ENCODE measurements at regions not wholly inside any gene's neighbourhood (a gene's known extent, or its start where the extent isn't known, plus 50 kb on each side); places are given as distances from the start of the nearest gene placed in this dataset.

DNA sequence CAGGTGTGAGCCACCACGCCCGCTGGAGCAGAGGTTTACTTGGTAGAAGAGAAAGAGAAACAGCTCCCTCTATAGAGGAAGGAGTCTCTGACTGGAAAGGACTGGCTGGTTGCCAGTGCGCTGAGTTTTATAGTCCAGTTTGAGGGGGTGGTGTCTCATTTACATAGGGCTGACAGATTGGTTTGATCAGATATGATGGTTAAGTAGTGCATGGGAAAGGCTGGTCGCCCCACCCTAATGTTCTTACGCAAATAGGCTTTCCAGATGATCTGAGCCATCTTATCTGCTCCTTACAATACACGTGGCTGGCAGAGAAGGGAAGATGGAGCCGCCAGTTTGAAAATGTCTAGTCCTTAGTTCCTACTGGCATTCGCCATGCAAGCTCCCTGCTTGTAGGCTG, 439.5 kb downstream of the NAF1 start:
- no peak for DNase-seq

- no peak for DNase-seq
Measured at GRCh38 chr4:162715401-162715800, 451.3 kb downstream of the NAF1 start.

DNA sequence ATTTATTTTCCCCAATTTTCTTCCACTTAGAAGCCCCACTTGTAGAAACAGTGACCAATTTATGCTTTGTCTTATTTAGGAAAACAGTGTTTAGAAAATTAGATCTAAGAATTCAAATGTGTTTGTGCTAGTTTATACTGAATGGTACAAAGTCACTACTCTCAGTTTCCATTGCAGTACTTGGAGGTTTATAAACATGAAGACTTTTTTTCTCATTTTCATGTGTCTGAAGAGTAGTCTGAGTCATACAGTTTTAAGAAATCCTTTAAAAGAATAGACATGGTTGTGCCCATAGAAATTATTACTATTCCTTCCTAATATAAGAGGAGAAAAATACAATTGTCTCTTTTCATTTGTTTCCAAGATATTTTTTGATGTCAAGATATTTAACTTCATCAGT, 458.7 kb downstream of the NAF1 start:
- no peak for DNase-seq

DNA sequence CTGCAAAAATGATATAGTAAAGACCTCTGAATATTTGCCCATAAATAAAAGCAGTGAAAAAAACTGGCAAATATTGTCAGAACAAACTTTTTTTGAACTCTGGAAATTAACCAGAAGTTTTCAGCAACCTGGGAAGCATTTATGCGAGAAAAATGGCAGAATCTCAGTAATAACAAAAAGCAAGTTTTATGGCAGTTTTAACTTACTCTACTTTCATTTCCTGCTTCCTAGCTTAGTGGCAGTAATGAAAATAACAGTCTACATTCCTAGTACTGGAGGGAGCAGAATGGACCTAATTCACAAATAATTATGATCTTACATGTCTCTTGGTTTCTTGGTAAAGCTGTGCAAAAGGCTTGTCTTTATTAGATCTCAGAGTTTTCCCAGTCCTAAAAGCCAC, 460.1 kb downstream of the NAF1 start:
- DNase-seq = no peak

DNA sequence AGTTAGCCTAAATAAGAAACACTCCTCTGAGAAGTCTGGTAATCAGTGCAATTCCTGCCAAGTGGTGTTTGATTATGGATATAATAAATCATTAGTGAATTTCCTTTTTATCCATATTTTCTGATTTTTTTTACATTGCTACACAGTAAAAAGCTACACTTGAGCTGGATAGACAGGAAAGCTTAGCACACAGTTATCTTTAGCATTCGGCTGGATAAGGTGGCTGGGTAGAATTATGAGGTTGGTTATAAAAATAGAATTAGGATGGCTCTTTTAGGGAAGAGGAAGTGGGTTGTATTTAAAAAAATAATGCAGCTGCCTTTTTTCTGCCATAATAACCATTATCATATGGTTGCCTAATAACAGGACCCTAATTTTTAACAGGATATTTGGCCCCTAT, 460.6 kb downstream of the NAF1 start:
- DNase-seq = no peak

DNA sequence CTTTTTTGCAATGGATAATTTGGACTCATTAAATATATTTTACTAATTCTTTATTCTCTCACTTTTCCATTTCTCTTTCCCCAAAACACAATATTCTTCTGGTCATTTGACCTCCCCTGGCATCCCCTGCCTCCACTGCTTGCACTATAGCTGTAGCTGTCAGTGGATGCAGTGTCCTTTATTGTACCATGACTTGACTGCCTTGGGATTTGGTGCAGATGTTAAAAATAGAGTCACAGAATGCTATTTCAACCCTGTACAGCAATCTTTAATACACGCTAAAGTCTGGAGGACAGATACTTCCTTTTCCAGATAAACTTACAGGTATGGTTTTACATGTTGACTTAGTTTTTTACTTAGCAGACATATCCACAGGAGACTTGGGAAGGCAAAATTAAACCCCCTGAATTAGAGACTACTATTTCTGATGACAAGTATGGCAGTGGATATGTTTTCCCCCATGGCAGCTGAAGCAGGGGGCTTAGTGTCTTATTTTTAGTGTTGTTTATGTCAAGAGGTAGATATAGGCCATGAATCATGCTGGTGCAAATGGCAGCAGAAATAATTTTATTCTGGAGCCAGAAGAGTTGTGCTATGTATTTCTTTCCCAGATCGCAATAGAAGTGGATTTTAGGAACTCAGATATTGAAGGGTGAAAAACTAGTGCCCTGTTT, 461.4 kb downstream of the NAF1 start:
- no peak for DNase-seq

- no peak for DNase-seq
Measured at GRCh38 chr4:162700815-162701361, 465.8 kb downstream of the NAF1 start.

DNA sequence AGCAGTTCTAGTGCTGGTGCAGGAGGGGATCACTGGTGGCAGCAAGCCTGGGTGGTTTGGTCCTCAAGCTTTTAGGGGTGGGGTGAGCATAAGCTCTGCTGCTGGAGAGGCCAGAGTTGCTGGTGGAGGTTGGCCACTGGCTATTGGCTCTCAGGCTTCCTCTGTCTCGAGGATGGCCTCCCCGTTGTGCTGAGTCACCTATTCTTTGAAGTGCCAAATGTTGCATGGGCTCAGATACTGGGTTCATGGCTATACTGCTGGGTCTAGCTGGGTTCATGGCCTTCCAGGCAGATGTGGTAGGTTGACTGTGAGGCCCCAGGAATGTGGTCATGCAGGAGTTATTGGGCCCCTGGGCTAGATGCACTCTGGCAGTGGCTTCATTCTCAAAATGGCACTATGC, 466.3 kb downstream of the NAF1 start:
- no peak for DNase-seq

DNA sequence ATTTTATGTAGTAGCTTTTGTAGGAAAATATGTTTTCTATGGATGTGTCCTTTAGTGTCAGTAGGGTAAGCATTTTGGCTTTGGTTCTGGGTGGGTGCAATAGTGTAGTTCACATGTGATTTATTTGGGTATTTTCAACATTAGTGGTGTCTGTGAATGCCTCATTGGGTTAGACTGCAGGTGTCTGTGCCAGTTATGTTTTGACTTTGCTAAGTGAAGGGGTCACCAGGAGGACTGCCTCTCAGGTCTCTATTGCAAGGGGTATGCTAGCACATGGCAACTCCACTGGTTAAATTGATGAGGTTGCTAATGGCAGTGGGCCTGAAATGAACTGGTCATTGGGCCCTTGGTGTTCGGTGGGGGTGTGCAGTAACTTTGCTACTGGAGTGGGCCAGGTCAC, 467.1 kb downstream of the NAF1 start:
- DNase-seq = no peak

GRCh38 chr4:162685410-162685809, 481.3 kb downstream of the NAF1 start:
- no peak for DNase-seq

- DNase-seq = no peak
Measured at GRCh38 chr4:162684998-162685397, 481.7 kb downstream of the NAF1 start.

GRCh38 chr4:162684371-162684700, 482.4 kb downstream of the NAF1 start:
- no peak for DNase-seq

DNA sequence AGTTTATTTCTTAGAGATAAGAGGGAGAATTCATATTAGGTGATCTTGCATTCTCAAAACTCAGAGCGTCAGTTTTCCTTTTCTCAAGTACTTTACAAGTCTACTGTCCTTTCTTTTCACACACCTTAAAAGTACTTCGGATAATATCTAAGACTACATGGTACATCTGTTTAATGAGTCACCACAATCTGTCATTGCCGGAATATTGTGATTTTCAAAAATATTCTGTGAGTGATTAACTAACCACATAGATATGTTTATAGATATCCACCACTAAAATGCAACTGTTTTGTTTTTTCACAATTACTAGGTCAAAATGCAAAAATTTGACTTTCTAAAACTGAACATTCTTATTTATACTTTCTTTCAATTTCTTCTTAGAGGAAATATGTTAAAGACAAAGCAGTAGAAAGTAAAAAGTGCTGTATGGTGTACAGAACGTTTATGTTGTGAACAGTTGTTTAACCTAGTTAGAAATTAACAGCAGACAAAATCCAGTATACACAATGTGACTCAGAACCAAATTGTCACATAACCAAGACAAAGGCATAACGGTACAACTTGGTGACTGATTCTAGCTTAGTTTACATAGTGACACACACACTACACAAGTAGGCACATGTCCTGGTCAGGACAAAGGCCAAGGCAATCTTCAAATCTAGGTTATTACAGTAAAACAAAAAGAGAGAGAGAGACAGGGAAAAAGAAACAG, 482.9 kb downstream of the NAF1 start:
- DNase-seq = no peak

DNA sequence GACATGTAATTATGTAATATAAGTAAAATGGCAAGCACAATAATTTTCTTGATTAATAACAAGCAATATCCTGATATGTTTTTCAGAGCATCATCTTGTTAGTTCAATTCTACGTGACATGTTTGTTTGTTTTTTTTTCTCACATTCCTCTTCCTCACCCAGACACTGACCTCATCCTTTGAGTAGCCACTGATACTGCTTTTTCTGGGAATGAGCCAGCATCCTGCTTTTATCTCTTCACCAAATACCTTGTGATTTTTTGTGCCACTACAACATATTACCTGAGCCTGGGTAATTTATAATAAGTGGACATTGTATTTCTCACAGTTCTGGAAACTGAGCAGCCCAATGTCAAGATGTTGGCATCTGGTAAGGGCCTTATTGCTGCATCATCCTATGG, 484.0 kb downstream of the NAF1 start:
- DNase-seq = no peak

- DNase-seq = no peak
Measured at GRCh38 chr4:162681212-162681611, 485.5 kb downstream of the NAF1 start.

DNA sequence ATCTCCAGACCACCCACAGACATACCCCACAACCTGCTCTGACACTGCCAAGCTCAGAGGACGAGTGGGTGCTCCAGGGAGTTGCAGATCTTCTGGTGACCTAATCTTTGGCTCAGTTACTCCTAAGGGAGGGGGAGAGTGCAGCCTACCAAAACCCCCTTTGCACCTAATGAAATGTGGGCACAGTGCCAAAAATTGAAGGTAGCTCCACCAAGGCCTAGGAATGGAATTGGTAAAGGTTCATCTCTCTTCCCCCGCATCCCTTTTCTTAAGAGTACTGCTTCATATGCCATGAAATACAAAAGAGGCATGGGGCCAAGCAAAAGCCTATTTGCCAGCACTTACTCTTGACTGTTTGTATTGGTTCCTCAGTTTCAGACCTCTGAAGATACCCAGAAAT, 491.0 kb downstream of the NAF1 start:
- DNase-seq = no peak

- no peak for DNase-seq
Measured at GRCh38 chr4:162661913-162662312, 498.1 kb upstream of the FSTL5 start.

- DNase-seq = no peak
Measured at GRCh38 chr4:162659716-162660115, 495.9 kb upstream of the FSTL5 start.

DNA sequence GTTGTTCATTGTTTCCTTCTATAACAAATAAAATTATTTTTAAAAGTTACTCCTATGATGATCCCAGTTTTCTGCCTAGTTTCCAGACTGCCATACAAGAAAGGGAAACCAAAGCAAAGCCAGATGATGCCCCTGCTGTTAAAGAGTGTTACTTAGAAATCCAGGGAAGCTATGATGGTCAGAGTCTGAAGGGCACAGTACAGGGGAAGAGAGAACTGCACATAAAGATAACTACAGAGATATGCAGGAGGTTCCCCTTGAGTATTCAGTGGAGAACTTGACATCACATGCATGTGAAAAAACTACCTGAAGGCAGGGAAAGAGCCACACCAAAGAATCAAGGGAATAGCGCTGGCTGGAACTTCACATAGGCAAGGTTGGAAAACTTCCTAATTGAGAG, 494.2 kb upstream of the FSTL5 start:
- DNase-seq = no peak

- DNase-seq = no peak
Measured at GRCh38 chr4:162650166-162650565, 486.4 kb upstream of the FSTL5 start.

DNA sequence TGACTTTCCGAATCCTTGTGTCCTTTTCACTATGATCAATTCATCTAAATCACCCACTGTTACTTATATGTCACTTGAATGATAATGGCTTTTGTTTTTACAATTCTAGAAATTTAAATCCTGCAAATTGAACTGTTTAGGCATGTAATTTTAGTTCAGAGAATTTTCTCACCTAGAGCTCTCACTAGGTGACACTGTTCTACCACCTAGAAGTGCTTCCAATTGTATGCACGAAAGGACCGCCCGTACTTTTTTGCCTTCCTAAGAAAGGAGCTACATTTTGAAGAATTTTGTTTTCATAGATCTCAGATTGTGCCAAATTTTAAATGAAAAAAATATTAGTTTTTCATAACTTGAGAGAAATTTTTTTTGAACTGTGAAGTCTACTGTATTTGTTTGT, 481.6 kb upstream of the FSTL5 start:
- DNase-seq = no peak

DNA sequence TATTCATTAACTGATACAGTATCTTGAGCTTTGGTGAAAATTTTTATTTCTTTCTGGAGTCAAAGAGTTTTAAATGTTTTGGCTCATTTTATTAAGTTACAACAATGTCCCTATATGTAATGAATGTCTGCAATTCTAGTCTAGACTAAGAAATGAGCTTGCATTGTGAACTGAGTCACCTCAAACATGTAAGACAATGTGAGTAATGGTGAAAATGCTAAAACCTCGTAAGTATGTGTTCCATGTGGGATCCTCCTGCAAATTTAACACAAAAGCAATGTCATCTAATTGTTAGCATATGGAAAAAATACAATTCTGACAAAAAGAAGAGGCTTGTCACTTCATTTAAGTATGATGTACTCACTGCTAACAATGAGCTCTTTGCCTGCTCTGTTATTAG, 480.5 kb upstream of the FSTL5 start:
- no peak for DNase-seq

DNA sequence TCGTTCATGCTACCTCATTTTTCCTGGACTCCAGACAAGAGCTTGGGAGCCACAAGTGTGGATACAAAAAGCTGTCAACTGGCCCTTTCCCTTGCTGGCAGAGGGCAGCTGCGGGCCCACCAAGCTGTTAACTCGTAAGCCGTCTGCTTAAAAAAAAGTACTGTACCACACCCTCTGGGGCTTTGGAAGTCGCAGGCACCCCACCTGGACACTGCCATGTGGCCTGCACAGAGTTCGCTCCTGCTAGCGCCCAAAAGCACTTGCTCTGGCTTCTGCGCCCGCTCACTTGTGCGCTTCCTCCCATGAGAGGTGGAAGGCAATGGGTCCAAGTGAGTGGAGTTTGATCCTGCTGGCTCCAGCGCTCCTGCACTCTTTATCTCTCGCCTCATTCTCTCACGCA, 476.4 kb upstream of the FSTL5 start:
- DNase-seq = no peak

- DNase-seq = no peak
Measured at GRCh38 chr4:162634390-162634789, 470.6 kb upstream of the FSTL5 start.

DNA sequence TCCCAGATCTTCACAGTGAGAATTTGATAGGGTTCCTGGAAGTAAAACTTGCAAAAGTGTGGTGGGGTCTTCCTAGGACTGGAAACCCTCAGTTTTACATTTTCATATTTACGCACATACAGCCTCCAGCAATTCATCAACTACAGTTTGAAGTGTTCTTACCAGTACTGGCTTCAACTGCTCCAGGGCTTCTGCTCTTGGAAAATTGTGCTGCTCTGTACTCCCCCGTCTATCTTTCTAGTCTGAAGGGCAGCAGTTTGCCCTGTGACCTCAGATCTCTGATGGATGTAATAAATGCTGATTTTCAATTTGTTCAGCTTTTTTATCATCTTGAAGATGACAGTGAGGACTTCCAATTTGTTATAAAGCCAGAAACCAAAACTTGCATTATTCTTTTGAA, 458.9 kb upstream of the FSTL5 start:
- DNase-seq = no peak

Measured in right forelimb (tissue), 1 donor.